Esophagus muscularis mucosa (tissue), 4 donors: ENCODE measurements at regions not wholly inside any gene's neighbourhood (a gene's known extent, or its start where the extent isn't known, plus 50 kb on each side); places are given as distances from the start of the nearest gene placed in this dataset.
"Not testable (repeated sequence)": the region's sequence is repeated elsewhere in the genome, so short reads cannot be mapped to it uniquely, and the experiment has no call there.

Experiments used
- CTCF ChIP-seq, 3 experiments: fragments of 200-600 bp in 2 of 3; fragments of 450-650 bp in 1 of 3; sonication (generic) in 2 of 3; IDR thresholded peaks; one replicate each; pipeline ENCODE4 v1.5.1; 2017 to 2019; ENCODE audit warnings: antibody characterized with exemption in 3 of 3, mild to moderate bottlenecking in 2 of 3, moderate library complexity in 1 of 3
- EP300 ChIP-seq: sonication (generic); formaldehyde crosslinking; IDR thresholded peaks from one replicate; pipeline ENCODE4 v1.6.1; 2017; ENCODE audit warnings: antibody characterized with exemption
- POLR2A ChIP-seq: fragments of 450-650 bp; IDR thresholded peaks from one replicate; pipeline ENCODE4 v1.6.1; 2017; ENCODE audit warnings: antibody characterized with exemption, moderate library complexity, mild to moderate bottlenecking, low read depth
- POLR2AphosphoS5 ChIP-seq, 2 donors: sonication (generic); formaldehyde crosslinking; IDR thresholded peaks; one replicate each; pipeline ENCODE4 v1.6.1; 2017; ENCODE audit warnings: antibody characterized with exemption in 2 of 2

- TF ChIP-seq CTCF (IDR thresholded peaks at IDR 0.05); POLR2AphosphoS5 (IDR thresholded peaks at IDR 0.05); POLR2A; EP300: not testable (repeated sequence)
These were observed 121.2 kb upstream of the TMEM170B start for GRCh38 chr6:11416099-11416935.
